ENCODE measurements at regions not wholly inside any gene's neighbourhood (a gene's known extent, or its start where the extent isn't known, plus 50 kb on each side); places are given as distances from the start of the nearest gene placed in this dataset.

DNA sequence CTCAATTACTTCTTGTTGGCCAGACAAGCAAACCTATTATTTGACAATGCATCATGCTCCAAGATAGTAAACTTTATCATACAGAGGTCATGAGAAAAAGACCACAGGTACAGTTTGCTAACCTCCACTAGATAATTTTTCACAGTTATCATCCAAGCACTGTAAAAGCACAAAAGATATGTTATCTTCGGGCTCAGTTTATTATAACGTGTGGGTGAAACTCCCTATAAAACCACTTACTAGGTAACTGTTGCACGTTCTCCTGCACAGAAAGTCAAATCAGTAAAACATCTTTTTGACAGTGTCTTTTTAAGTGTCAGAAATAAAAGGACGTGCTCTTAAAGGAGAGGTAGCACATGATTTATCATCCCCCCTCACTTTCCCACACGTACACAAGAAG lies 94.7 kb upstream of the BCL11A start:
- H3K4me1 ChIP-seq (ENCODE audit: control insufficient read depth, insufficient read depth, low read length): peaks cover 2% of the 10 kb centered on the region; the same call in 1 of the 2 replicates
- ChIA-PET RAD21 (ENCODE audit: unreplicated experiment) (no interaction called here), CTCF (interaction anchor here (1.1 to 1.3 kb wide), 2 partner anchors 26 kb away, joined by 5 to 6 read pairs; no protein-coding TSS in a partner anchor), POLR2A (no interaction called here), SMC1A (ENCODE audit: uncharacterized antibody, unreplicated experiment) (no interaction called here)
- no peaks in the 10 kb centered on the region for H3K36me3 ChIP-seq (ENCODE audit: control insufficient read depth in 2 of 2, insufficient read depth in 2 of 2, low read length in 1 of 2)
- no peak overlapping the region for H2AFZ ChIP-seq (ENCODE audit: control insufficient read depth, low read depth, low read length)
- in situ Hi-C loops (cut with MboI) (no loop called here), intact Hi-C loops (cut with micrococcal nuclease; ENCODE audit: unreplicated experiment) (loop anchor here (10.0 kb wide), 1 partner anchor 1343 kb away; no protein-coding TSS in a partner anchor)
- H3K27ac ChIP-seq (ENCODE audit: control insufficient read depth, insufficient read depth): no peak overlapping the region
- H4K20me1 ChIP-seq (ENCODE audit: control insufficient read depth, insufficient read depth): no peaks in the 10 kb centered on the region
- DNase-seq (ENCODE audit: low read depth, low spot score): no peak
- H3K4me3 ChIP-seq: no peak overlapping the region
- H3K27me3 ChIP-seq (replicated peaks in 1 of 2; ENCODE audit: control insufficient read depth in 2 of 2, insufficient read depth in 2 of 2, low read length in 1 of 2): 0 out of 4 replicates have a peak, but pooled peaks cover 0 to 2% of the 10 kb centered on the region in 2 experiments
- no peak overlapping the region for H3K9ac ChIP-seq (ENCODE audit: control insufficient read depth, insufficient read depth, low read length)
- ATAC-seq: no peak
- no peak overlapping the region for H3K4me2 ChIP-seq (ENCODE audit: control insufficient read depth, insufficient read depth)
- 34% methylated on average over 5 of the region's 5 CpGs for WGBS (ENCODE audit: insufficient coverage, insufficient replicate concordance, low lambda C conversion rate, missing lambda C conversion rate)
- TF ChIP-seq, protein P1, sequence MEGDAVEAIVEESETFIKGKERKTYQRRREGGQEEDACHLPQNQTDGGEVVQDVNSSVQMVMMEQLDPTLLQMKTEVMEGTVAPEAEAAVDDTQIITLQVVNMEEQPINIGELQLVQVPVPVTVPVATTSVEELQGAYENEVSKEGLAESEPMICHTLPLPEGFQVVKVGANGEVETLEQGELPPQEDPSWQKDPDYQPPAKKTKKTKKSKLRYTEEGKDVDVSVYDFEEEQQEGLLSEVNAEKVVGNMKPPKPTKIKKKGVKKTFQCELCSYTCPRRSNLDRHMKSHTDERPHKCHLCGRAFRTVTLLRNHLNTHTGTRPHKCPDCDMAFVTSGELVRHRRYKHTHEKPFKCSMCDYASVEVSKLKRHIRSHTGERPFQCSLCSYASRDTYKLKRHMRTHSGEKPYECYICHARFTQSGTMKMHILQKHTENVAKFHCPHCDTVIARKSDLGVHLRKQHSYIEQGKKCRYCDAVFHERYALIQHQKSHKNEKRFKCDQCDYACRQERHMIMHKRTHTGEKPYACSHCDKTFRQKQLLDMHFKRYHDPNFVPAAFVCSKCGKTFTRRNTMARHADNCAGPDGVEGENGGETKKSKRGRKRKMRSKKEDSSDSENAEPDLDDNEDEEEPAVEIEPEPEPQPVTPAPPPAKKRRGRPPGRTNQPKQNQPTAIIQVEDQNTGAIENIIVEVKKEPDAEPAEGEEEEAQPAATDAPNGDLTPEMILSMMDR (IDR thresholded peaks at IDR 0.05 in 2 of 3, conservative IDR thresholded peaks at IDR 0.05 in 1 of 3; ENCODE audit: control insufficient read depth in 2 of 3, extremely low read depth in 1 of 3, insufficient read depth in 1 of 3, low read depth in 3 of 3, low read length in 3 of 3): no peak
- no peak for FAIRE-seq
- H3K79me2 ChIP-seq (ENCODE audit: control insufficient read depth, insufficient read depth, low read length): no peaks in the 10 kb centered on the region
- BruUV-seq (replicated peaks): no TSS peak
- H3K9me3 ChIP-seq (replicated peaks; ENCODE audit: control insufficient read depth, insufficient read depth, low read length): no peaks in the 10 kb centered on the region

DNA sequence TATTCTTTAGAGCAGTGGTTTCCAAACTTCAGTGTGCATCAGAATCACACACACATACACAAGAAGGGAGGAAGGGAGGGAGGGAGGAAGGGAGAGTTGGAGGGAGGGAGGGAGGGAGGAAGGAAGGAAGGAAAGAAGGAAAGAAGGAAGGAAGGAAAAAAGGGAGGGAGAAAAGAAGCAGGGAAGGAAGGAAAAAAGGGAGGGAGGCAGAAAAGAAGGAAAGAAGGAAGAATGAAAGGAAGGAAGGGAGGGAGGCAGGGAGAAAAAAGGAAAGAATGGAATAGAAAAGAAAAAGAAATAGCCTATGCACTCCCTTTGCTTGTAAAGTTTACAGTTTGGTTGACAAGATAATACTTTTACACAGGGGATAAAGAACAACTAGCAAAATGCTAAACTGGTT lies 96.3 kb upstream of the BCL11A start:
- SMC1A ChIA-PET (ENCODE audit: uncharacterized antibody, unreplicated experiment): no interaction called here
- RAD21 ChIA-PET (ENCODE audit: unreplicated experiment): no interaction called here
- CTCF ChIA-PET: no interaction called here
- Histone ChIP-seq H3K9me3 (replicated peaks; ENCODE audit: control insufficient read depth, insufficient read depth, low read length) (no peaks in the 10 kb centered on the region), H2AFZ (ENCODE audit: control insufficient read depth, low read depth, low read length) (no peak overlapping the region), H4K20me1 (ENCODE audit: control insufficient read depth, insufficient read depth) (no peaks in the 10 kb centered on the region), H3K27ac (ENCODE audit: control insufficient read depth, insufficient read depth) (no peak overlapping the region), H3K4me2 (ENCODE audit: control insufficient read depth, insufficient read depth) (no peak overlapping the region), H3K4me3 (no peak overlapping the region), H3K36me3 (ENCODE audit: control insufficient read depth in 2 of 2, insufficient read depth in 2 of 2, low read length in 1 of 2) (no peaks in the 10 kb centered on the region), H3K79me2 (ENCODE audit: control insufficient read depth, insufficient read depth, low read length) (no peaks in the 10 kb centered on the region), H3K4me1 (ENCODE audit: control insufficient read depth, insufficient read depth, low read length) (peaks cover 2% of the 10 kb centered on the region; the same call in 1 of the 2 replicates), H3K27me3 (replicated peaks in 1 of 2; ENCODE audit: control insufficient read depth in 2 of 2, insufficient read depth in 2 of 2, low read length in 1 of 2) (no peaks in the 10 kb centered on the region; a peak in 2 of 4 replicates), H3K9ac (ENCODE audit: control insufficient read depth, insufficient read depth, low read length) (no peak overlapping the region)
- in situ Hi-C loops (cut with MboI) (no loop called here), intact Hi-C loops (cut with micrococcal nuclease; ENCODE audit: unreplicated experiment) (loop anchor here (10.0 kb wide), 1 partner anchor 1345 kb away; no protein-coding TSS in a partner anchor)
- FAIRE-seq: no peak
- POLR2A ChIA-PET: no interaction called here
- DNase-seq (ENCODE audit: low read depth, low spot score): no peak
- TF ChIP-seq, protein P2, sequence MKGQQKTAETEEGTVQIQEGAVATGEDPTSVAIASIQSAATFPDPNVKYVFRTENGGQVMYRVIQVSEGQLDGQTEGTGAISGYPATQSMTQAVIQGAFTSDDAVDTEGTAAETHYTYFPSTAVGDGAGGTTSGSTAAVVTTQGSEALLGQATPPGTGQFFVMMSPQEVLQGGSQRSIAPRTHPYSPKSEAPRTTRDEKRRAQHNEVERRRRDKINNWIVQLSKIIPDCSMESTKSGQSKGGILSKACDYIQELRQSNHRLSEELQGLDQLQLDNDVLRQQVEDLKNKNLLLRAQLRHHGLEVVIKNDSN (IDR thresholded peaks at IDR 0.05; ENCODE audit: borderline replicate concordance, extremely low read length, insufficient read depth, low read depth, low read length): no peak
- no peak for TF ChIP-seq SMC3 (IDR thresholded peaks at IDR 0.05; ENCODE audit: borderline replicate concordance, low read length)
- BruUV-seq (replicated peaks): no TSS peak
- no peak for ATAC-seq

All from GM12878 (cell line).